Astrocyte (in vitro differentiated cells and primary cell): ENCODE measurements at regions not wholly inside any gene's neighbourhood (a gene's known extent, or its start where the extent isn't known, plus 50 kb on each side); places are given as distances from the start of the nearest gene placed in this dataset.

Experiments used
- DNase-seq: peaks from one replicate; pipeline ENCODE4 v3.0.0-alpha.2; 2010; ENCODE audit warnings: low read depth
- FAIRE-seq: peaks from 2 replicates; lab custom pipeline; 2011; peaks lifted over from hg19 to GRCh38; lab: Jason Lieb, UNC
- H2AFZ ChIP-seq: 2 replicates; pipeline ENCODE4 v1.6.0; 2012; ENCODE audit warnings: low read depth, low read length, inconsistent platforms
- H3K27ac ChIP-seq: 2 replicates; pipeline ENCODE4 v1.5.1; 2011; ENCODE audit warnings: low read depth, low read length, inconsistent platforms
- H3K27me3 ChIP-seq: 2 replicates; pipeline ENCODE4 v1.6.0; 2011; ENCODE audit warnings: low read length, inconsistent platforms; ENCODE audit not compliant: insufficient read depth
- H3K36me3 ChIP-seq: 2 replicates; pipeline ENCODE4 v1.5.1; 2011; ENCODE audit warnings: low read length, inconsistent platforms; ENCODE audit not compliant: insufficient read depth
- H3K4me1 ChIP-seq: 2 replicates; pipeline ENCODE4 v1.5.1; 2011; ENCODE audit warnings: low read length, inconsistent platforms; ENCODE audit not compliant: insufficient read depth
- H3K4me2 ChIP-seq: 2 replicates; pipeline ENCODE4 v1.6.0; 2012; ENCODE audit warnings: low read length, inconsistent platforms
- H3K4me3 ChIP-seq: 2 replicates; pipeline ENCODE4 v1.5.1; 2011; ENCODE audit warnings: low read depth, mild to moderate bottlenecking, low read length, inconsistent platforms; ENCODE audit not compliant: insufficient read depth
- H3K79me2 ChIP-seq: 2 replicates; pipeline ENCODE4 v1.6.0; 2012; ENCODE audit warnings: mild to moderate bottlenecking, low read length, inconsistent platforms; ENCODE audit not compliant: insufficient read depth
- H3K9ac ChIP-seq: 2 replicates; pipeline ENCODE4 v1.6.0; 2012; ENCODE audit warnings: mild to moderate bottlenecking, low read length, inconsistent platforms
- H3K9me3 ChIP-seq: 2 replicates; pipeline ENCODE4 v1.5.1; 2012; ENCODE audit warnings: low read depth, mild to moderate bottlenecking, low read length, inconsistent platforms; ENCODE audit not compliant: insufficient read depth
- H4K20me1 ChIP-seq: 2 replicates; pipeline ENCODE4 v1.6.0; 2012; ENCODE audit warnings: low read length, inconsistent platforms; ENCODE audit not compliant: insufficient read depth
- H3K27ac Mint-ChIP-seq: one replicate; pipeline ENCODE4 v1.8.0; 2021; ENCODE audit warnings: mild to moderate bottlenecking, mixed read lengths; ENCODE audit not compliant: unreplicated experiment
- H3K27me3 Mint-ChIP-seq: one replicate; pipeline ENCODE4 v1.8.0; 2021; ENCODE audit warnings: low read depth, mixed read lengths; ENCODE audit not compliant: unreplicated experiment
- H3K36me3 Mint-ChIP-seq: one replicate; pipeline ENCODE4 v1.8.0; 2021; ENCODE audit warnings: low read depth, mixed read lengths; ENCODE audit not compliant: unreplicated experiment
- H3K4me1 Mint-ChIP-seq: one replicate; pipeline ENCODE4 v1.8.0; 2021; ENCODE audit warnings: low read depth, mixed read lengths; ENCODE audit not compliant: unreplicated experiment
- H3K4me3 Mint-ChIP-seq: one replicate; pipeline ENCODE4 v1.8.0; 2021; ENCODE audit warnings: mild to moderate bottlenecking, moderate library complexity, mixed read lengths; ENCODE audit not compliant: unreplicated experiment
- H3K9me3 Mint-ChIP-seq: one replicate; pipeline ENCODE4 v1.8.0; 2021; ENCODE audit warnings: mild to moderate bottlenecking, mixed read lengths; ENCODE audit not compliant: unreplicated experiment
- EZH2 ChIP-seq: IDR thresholded peaks from 2 replicates; pipeline ENCODE4 v1.6.1; 2012; ENCODE audit warnings: mild to moderate bottlenecking, low read length, inconsistent platforms; ENCODE audit not compliant: insufficient read depth
- TF ChIP-seq, protein P1 (sequence below): IDR thresholded peaks from 2 replicates; pipeline ENCODE4 v1.5.1; 2011; ENCODE audit warnings: low read depth, mild to moderate bottlenecking, inconsistent platforms, low read length, moderate library complexity; ENCODE audit not compliant: insufficient read depth

DNA sequence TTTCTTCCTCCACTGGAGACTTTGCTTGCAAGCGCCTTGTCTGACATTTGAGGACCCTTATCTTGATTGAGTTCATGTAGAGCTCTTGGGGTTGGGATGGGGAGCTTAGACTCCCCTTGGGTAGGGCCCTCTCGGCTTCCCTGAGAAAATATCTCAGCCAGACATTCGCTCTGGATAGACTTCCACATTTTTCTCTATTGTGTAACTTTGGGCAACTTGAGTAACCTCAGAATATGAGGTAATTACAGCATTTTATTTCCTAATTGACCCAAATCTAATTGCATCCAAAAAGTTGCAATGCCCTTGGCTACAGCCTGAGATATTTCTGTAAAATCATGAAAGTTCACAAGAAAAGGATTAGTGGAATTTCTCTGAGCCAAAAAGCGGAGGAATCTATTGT lies 102.8 kb upstream of the MXRA5 start:
- Mint-ChIP-seq H3K36me3 (no peaks in the 10 kb centered on the region), H3K9me3 (no peaks in the 10 kb centered on the region), H3K27ac (no peak overlapping the region), H3K27me3 (no peaks in the 10 kb centered on the region), H3K4me3 (no peak overlapping the region), H3K4me1 (no peaks in the 10 kb centered on the region)
- Histone ChIP-seq H2AFZ (no peak overlapping the region), H3K27me3 (no peaks in the 10 kb centered on the region), H3K4me2 (no peak overlapping the region), H3K4me1 (no peaks in the 10 kb centered on the region), H4K20me1 (no peaks in the 10 kb centered on the region), H3K4me3 (no peak overlapping the region), H3K36me3 (no peaks in the 10 kb centered on the region), H3K9ac (no peak overlapping the region), H3K79me2 (no peaks in the 10 kb centered on the region), H3K27ac (no peak overlapping the region), H3K9me3 (no peaks in the 10 kb centered on the region)
- DNase-seq (peak; percentile 16), FAIRE-seq (peak; percentile 96)
- TF ChIP-seq, protein P1, sequence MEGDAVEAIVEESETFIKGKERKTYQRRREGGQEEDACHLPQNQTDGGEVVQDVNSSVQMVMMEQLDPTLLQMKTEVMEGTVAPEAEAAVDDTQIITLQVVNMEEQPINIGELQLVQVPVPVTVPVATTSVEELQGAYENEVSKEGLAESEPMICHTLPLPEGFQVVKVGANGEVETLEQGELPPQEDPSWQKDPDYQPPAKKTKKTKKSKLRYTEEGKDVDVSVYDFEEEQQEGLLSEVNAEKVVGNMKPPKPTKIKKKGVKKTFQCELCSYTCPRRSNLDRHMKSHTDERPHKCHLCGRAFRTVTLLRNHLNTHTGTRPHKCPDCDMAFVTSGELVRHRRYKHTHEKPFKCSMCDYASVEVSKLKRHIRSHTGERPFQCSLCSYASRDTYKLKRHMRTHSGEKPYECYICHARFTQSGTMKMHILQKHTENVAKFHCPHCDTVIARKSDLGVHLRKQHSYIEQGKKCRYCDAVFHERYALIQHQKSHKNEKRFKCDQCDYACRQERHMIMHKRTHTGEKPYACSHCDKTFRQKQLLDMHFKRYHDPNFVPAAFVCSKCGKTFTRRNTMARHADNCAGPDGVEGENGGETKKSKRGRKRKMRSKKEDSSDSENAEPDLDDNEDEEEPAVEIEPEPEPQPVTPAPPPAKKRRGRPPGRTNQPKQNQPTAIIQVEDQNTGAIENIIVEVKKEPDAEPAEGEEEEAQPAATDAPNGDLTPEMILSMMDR = no peak
- TF ChIP-seq EZH2 = no peak

- no peaks in the 10 kb centered on the region for H3K27me3 ChIP-seq
- Mint-ChIP-seq H3K4me1 (no peaks in the 10 kb centered on the region), H3K4me3 (no peak overlapping the region), H3K27ac (no peak overlapping the region), H3K9me3 (no peaks in the 10 kb centered on the region), H3K36me3 (no peaks in the 10 kb centered on the region), H3K27me3 (no peaks in the 10 kb centered on the region)
- H3K4me1 ChIP-seq = no peaks in the 10 kb centered on the region
- FAIRE-seq = no peak
- H3K4me3 ChIP-seq = no peak overlapping the region
- no peak for DNase-seq
- TF ChIP-seq EZH2 = no peak
- TF ChIP-seq, protein P1 = no peak
- H3K9ac ChIP-seq = no peak overlapping the region
- no peak overlapping the region for H3K4me2 ChIP-seq
- H4K20me1 ChIP-seq = no peaks in the 10 kb centered on the region
- H2AFZ ChIP-seq = no peak overlapping the region
- H3K27ac ChIP-seq = no peak overlapping the region
- no peaks in the 10 kb centered on the region for H3K9me3 ChIP-seq
- no peaks in the 10 kb centered on the region for H3K79me2 ChIP-seq
- H3K36me3 ChIP-seq = no peaks in the 10 kb centered on the region
Measured at GRCh38 chrX:3448563-3448962, 102.1 kb upstream of the MXRA5 start.

DNA sequence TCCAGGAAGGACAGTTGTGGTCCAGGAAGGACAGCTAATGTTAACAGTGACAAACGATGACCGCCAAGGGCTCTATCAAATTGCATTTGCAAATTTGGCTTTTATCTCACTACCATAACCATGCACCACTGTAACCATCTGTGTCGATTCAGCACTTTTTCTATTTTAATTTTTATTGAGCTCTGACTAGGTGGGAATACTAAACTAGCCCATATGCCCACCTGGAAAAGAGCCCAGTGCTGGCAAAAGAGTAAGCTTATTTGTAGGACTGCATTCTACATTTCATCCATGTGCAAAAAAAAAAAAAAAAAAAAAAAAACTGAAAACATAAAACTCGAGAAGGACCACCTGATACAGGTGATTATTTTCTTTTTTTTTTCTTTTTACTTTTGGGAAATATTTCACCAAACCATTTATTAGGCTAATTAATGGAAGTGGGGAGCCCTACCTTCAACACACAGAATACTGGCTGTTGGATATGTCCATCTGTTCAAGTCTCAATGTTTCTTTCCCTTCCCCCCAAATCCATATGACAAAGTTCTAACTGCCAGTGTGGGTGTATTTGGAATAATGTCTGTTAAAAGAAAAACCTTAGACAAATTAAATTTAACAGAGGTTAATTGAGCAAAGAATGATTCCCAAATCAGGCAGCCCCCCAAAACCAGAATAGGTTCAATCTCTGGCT lies 99.5 kb upstream of the MXRA5 start:
- Histone ChIP-seq H3K27me3 (no peaks in the 10 kb centered on the region), H3K27ac (no peak overlapping the region), H3K79me2 (no peaks in the 10 kb centered on the region), H3K36me3 (no peaks in the 10 kb centered on the region), H3K4me2 (no peak overlapping the region), H3K9ac (no peak overlapping the region), H2AFZ (no peak overlapping the region), H3K4me3 (no peak overlapping the region), H3K9me3 (no peaks in the 10 kb centered on the region), H4K20me1 (no peaks in the 10 kb centered on the region), H3K4me1 (no peaks in the 10 kb centered on the region)
- H3K27ac Mint-ChIP-seq = no peak overlapping the region
- no peaks in the 10 kb centered on the region for H3K9me3 Mint-ChIP-seq
- H3K27me3 Mint-ChIP-seq = no peaks in the 10 kb centered on the region
- no peak for DNase-seq
- H3K4me3 Mint-ChIP-seq = no peak overlapping the region
- no peaks in the 10 kb centered on the region for H3K36me3 Mint-ChIP-seq
- FAIRE-seq = no peak
- TF ChIP-seq, protein P1 = no peak
- no peak for TF ChIP-seq EZH2
- no peaks in the 10 kb centered on the region for H3K4me1 Mint-ChIP-seq
